ENCODE measurements at regions not wholly inside any gene's neighbourhood (a gene's known extent, or its start where the extent isn't known, plus 50 kb on each side); places are given as distances from the start of the nearest gene placed in this dataset.

- Mint-ChIP-seq H3K36me3 (no peaks in the 10 kb centered on the region), H3K9me3 (no peaks in the 10 kb centered on the region), H3K27me3 (no peaks in the 10 kb centered on the region), H3K4me3 (no peak overlapping the region), H3K4me1 (no peaks in the 10 kb centered on the region), H3K27ac (no peak overlapping the region)
- CTCF ChIA-PET, result interaction anchor here (1.5 kb wide), 1 partner anchor 11 kb away, joined by 4 read pairs; no protein-coding TSS in a partner anchor
- DNase-seq, result no peak
These were observed 246.4 kb upstream of the NT5C1B start for GRCh38 chr2:18835787-18836186.

DNA sequence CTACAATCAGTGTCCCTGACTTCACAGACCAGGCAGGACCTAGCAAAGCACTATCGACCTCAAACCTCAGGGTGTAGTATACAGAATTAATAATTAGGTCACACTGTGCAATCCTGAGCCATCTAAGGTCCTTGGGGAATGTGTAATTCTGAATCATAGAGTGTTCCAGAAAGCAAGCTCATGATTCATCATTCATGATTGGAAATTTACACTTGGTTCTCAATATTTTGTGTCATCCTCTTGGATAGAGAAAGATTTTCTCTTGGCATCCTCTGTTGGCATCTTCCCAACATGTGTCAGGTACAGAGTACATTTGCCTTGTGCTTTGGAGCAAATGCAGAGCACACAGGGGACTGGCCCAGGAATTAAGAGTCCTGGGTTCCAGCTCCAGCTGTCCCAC is 245.0 kb upstream of the NT5C1B start:
- no peak overlapping the region for H3K27ac Mint-ChIP-seq
- no peak for DNase-seq
- no peak overlapping the region for H3K4me3 Mint-ChIP-seq
- no peaks in the 10 kb centered on the region for H3K27me3 Mint-ChIP-seq
- H3K36me3 Mint-ChIP-seq, result no peaks in the 10 kb centered on the region
- no peaks in the 10 kb centered on the region for H3K9me3 Mint-ChIP-seq
- no peaks in the 10 kb centered on the region for H3K4me1 Mint-ChIP-seq
- CTCF ChIA-PET, result no interaction called here

DNA sequence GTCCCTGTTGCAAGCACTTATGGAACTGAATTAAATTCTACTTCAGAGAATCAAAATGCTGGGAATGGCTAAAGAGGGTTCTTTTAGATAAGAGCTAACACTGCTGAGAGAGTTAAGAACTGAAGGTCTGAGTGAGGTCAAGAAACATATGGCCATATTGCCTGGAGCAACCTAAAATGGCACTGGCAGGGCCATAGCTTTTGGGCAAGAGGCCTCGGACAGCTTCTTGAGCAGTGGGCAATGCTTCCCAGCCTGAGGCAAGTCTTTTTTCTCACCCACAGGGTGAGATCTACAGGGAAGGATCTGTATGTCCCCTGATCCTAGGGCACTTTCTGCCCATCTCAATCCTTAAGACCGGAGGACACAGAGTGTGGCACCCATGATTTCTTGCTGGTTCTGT is 244.6 kb upstream of the NT5C1B start:
- Mint-ChIP-seq H3K36me3 (no peaks in the 10 kb centered on the region), H3K4me1 (no peaks in the 10 kb centered on the region), H3K4me3 (no peak overlapping the region), H3K27ac (no peak overlapping the region), H3K9me3 (no peaks in the 10 kb centered on the region), H3K27me3 (no peaks in the 10 kb centered on the region)
- no peak for DNase-seq
- CTCF ChIA-PET, result no interaction called here

GRCh38 chr2:18831916-18832510 is 242.6 kb upstream of the NT5C1B start:
- no peaks in the 10 kb centered on the region for H3K4me1 Mint-ChIP-seq
- no peak overlapping the region for H3K4me3 Mint-ChIP-seq
- CTCF ChIA-PET, result no interaction called here
- DNase-seq, result no peak
- no peaks in the 10 kb centered on the region for H3K9me3 Mint-ChIP-seq
- H3K27me3 Mint-ChIP-seq, result no peaks in the 10 kb centered on the region
- no peak overlapping the region for H3K27ac Mint-ChIP-seq
- H3K36me3 Mint-ChIP-seq, result no peaks in the 10 kb centered on the region

GRCh38 chr2:18830962-18831361 is 241.6 kb upstream of the NT5C1B start:
- no peaks in the 10 kb centered on the region for H3K4me1 Mint-ChIP-seq
- no peaks in the 10 kb centered on the region for H3K36me3 Mint-ChIP-seq
- no peaks in the 10 kb centered on the region for H3K27me3 Mint-ChIP-seq
- no peaks in the 10 kb centered on the region for H3K9me3 Mint-ChIP-seq
- DNase-seq, result no peak
- H3K27ac Mint-ChIP-seq, result no peak overlapping the region
- CTCF ChIA-PET, result no interaction called here
- H3K4me3 Mint-ChIP-seq, result no peak overlapping the region

DNA sequence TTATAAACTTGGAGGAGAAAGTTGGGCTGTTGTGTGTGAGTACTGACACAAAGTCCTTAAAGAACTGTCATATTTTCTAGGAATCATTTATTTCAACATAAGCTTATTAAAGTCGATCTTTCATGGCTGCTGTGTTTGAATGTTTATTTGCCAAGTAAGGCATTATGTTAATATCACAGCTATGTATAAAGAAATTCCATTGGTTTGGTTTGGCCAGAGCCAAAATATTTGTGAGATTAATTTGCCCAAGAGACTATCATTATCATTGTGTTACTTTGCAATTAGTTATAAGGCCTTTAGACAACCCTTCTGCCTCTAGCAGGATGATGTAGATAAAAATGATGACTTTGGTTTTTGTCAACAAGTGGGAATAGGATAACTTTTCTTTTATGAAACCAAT is 240.6 kb upstream of the NT5C1B start:
- Mint-ChIP-seq H3K27me3 (no peaks in the 10 kb centered on the region), H3K36me3 (no peaks in the 10 kb centered on the region), H3K27ac (no peak overlapping the region), H3K4me1 (no peaks in the 10 kb centered on the region), H3K4me3 (no peak overlapping the region), H3K9me3 (no peaks in the 10 kb centered on the region)
- no peak for DNase-seq
- CTCF ChIA-PET, result no interaction called here

DNA sequence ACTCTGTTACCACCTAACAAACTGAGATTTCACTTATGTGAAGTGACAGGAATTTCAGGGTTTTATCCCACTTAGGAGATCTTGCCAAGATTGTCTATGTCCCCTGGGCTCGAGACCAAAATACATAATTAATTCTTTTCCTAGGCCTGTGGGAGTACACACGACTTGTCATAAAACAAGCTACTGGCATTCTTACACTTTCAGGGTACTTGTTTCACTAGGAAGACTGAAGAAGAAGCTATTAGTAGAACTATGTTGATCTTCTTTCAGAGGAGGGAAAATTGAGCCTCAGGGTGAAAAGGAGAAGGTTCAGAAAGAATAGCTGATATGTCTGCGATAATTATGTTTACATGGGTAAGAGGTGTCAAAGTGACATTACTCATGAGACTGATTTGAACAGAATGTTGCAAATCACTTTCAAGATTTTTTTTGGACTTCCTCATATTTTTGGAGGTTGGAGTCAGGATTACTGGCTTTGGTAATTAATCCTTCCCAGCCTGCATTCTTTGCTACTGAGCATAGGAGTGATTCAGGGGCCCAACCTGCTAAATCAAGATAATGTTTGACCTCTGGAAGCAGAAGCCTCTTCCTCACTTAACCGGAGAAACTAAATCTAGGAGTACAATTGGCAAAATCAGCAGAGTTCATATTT is 240.0 kb upstream of the NT5C1B start:
- Mint-ChIP-seq H3K4me1 (no peaks in the 10 kb centered on the region), H3K4me3 (no peak overlapping the region), H3K27me3 (no peaks in the 10 kb centered on the region), H3K27ac (no peak overlapping the region), H3K36me3 (no peaks in the 10 kb centered on the region), H3K9me3 (no peaks in the 10 kb centered on the region)
- no peak for DNase-seq
- CTCF ChIA-PET, result no interaction called here

GRCh38 chr2:18828296-18828695 is 238.9 kb upstream of the NT5C1B start:
- Mint-ChIP-seq H3K4me3 (no peak overlapping the region), H3K36me3 (no peaks in the 10 kb centered on the region)

DNA sequence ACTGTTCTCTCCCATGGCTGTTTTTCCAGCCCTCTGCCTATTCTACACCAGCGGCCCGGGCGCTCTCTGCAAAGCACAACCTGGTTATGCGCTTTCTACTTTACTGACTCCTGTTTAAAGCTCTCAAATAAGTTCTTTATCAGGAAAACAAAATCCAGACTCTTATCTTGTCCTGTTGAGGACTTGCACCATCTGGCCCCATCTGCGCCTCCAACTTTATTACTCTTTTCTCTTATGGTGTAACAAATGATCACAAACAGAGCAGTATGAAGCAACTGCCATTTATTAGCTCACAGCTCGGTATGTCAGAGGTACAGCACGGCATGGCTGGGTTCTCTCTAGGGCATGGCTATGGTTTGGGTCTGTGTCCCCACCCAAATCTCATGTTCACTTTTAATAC is 236.5 kb upstream of the NT5C1B start:
- H3K27ac Mint-ChIP-seq, result no peak overlapping the region
- H3K27me3 Mint-ChIP-seq, result no peaks in the 10 kb centered on the region
- DNase-seq, result no peak
- H3K9me3 Mint-ChIP-seq, result no peaks in the 10 kb centered on the region
- H3K4me3 Mint-ChIP-seq, result no peak overlapping the region
- CTCF ChIA-PET, result no interaction called here
- no peaks in the 10 kb centered on the region for H3K36me3 Mint-ChIP-seq
- no peaks in the 10 kb centered on the region for H3K4me1 Mint-ChIP-seq

More at GRCh38 chr2:18828296-18828695, 238.9 kb upstream of the NT5C1B start:
- no peak for DNase-seq
- H3K9me3 Mint-ChIP-seq, result no peaks in the 10 kb centered on the region
- H3K27ac Mint-ChIP-seq, result no peak overlapping the region
- no peaks in the 10 kb centered on the region for H3K27me3 Mint-ChIP-seq
- CTCF ChIA-PET, result interaction anchor here (0.7 kb wide), 1 partner anchor 13 kb away, joined by 3 read pairs; no protein-coding TSS in a partner anchor
- H3K4me1 Mint-ChIP-seq, result no peaks in the 10 kb centered on the region

DNA sequence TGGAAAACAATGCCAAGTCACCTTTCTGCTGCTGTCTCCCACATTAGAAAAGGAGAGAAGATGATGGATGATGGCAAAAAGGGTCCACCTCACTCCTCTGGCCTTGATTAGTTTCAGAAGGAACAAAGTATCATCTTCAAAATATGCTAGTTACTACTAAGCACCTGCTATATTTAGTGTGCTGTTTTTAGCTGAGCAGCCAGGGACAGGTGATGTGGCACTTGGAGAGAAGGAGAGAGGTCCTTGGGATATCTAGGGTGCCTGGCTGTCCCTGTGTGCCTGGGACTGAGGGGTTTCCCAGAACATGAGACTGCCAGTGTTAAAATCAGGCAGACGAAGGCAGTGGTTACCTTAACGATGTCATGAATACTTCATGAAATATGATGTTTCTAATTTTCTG is 235.5 kb upstream of the NT5C1B start:
- Mint-ChIP-seq H3K27me3 (no peaks in the 10 kb centered on the region), H3K4me3 (no peak overlapping the region), H3K27ac (no peak overlapping the region), H3K9me3 (no peaks in the 10 kb centered on the region), H3K36me3 (no peaks in the 10 kb centered on the region), H3K4me1 (no peaks in the 10 kb centered on the region)
- DNase-seq, result no peak
- CTCF ChIA-PET, result interaction anchor here (1.0 kb wide), 1 partner anchor 11 kb away, joined by 4 read pairs; no protein-coding TSS in a partner anchor

DNA sequence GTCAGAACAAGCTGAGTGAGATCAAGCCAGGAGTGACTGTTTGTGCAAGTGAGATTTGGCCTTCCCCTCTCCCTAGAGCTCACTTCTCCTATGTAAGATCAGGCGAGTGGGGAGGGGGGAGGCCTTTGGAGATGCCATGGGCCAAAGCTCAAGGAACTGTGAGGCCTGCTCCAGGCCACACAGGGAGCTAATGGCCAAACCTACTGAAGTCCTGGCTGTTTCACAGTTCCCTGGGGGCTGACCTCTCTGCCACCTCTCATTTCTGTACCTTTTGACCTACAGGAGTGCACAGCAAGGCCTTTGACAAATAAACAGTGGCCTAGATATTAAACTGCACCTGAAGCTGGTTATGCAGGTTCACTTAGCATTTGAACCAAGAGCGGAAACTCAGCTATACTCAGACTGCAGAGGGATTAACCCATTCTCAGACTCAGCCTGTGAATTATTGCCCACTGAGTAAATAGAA is 235.0 kb upstream of the NT5C1B start:
- Mint-ChIP-seq H3K36me3 (no peaks in the 10 kb centered on the region), H3K4me3 (no peak overlapping the region), H3K9me3 (no peaks in the 10 kb centered on the region), H3K27ac (no peak overlapping the region), H3K27me3 (no peaks in the 10 kb centered on the region), H3K4me1 (no peaks in the 10 kb centered on the region)
- CTCF ChIA-PET, result interaction anchor here (1.0 kb wide), 1 partner anchor 12 kb away, joined by 4 read pairs; no protein-coding TSS in a partner anchor
- no peak for DNase-seq

DNA sequence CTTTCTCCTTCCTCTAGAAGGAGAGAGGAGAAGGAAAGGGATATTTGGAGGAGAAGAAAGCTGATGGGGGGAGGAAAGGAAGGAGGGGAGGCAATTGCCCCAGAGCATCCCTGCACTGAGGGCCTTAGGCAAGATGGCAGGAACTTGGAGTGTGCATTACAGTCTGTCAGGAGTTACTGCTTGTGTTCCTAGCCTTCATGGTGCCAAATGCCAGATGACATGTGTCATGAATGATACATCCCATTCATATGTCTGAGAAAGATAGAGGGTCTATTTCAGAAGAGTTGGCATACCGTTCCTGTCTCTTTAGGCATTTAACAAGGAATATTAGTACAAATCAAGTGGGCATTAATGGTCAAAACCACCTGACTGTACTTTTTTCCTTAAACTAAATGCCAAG is 232.1 kb upstream of the NT5C1B start:
- DNase-seq, result no peak
- no peaks in the 10 kb centered on the region for H3K36me3 Mint-ChIP-seq
- H3K27ac Mint-ChIP-seq, result no peak overlapping the region
- H3K4me3 Mint-ChIP-seq, result no peak overlapping the region
- H3K9me3 Mint-ChIP-seq, result no peaks in the 10 kb centered on the region
- no peaks in the 10 kb centered on the region for H3K4me1 Mint-ChIP-seq
- CTCF ChIA-PET, result no interaction called here
- no peaks in the 10 kb centered on the region for H3K27me3 Mint-ChIP-seq

- Mint-ChIP-seq H3K27ac (no peak overlapping the region), H3K4me1 (no peaks in the 10 kb centered on the region), H3K4me3 (no peak overlapping the region), H3K36me3 (no peaks in the 10 kb centered on the region), H3K9me3 (no peaks in the 10 kb centered on the region), H3K27me3 (no peaks in the 10 kb centered on the region)
- DNase-seq, result no peak
- CTCF ChIA-PET, result no interaction called here
These were observed 231.6 kb upstream of the NT5C1B start for GRCh38 chr2:18820966-18821365.

DNA sequence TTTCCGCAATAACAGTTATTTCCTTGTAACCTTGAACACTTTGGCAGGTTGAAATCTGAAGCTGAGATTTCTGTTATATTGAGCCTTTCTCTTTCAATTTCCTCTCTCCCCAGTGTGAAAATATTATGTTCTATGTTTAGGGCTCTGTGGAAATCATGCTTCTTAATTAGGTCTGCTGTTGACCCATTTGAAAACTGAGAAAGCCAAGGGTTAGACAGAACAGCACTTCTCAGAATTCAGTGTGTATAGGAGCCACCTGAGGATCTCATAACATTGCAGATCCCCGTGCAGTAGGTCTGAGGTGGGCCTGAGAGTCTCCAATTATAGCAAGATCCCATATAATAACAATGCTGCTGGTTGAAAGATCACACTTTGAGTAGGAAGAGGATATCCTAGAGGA is 230.2 kb upstream of the NT5C1B start:
- Mint-ChIP-seq H3K4me1 (no peaks in the 10 kb centered on the region), H3K36me3 (no peaks in the 10 kb centered on the region), H3K27ac (no peak overlapping the region), H3K27me3 (no peaks in the 10 kb centered on the region), H3K4me3 (no peak overlapping the region), H3K9me3 (no peaks in the 10 kb centered on the region)
- no peak for DNase-seq
- CTCF ChIA-PET, result no interaction called here

GRCh38 chr2:18814387-18814786 is 225.0 kb upstream of the NT5C1B start:
- Mint-ChIP-seq H3K27ac (no peak overlapping the region), H3K4me1 (no peaks in the 10 kb centered on the region), H3K36me3 (no peaks in the 10 kb centered on the region), H3K9me3 (no peaks in the 10 kb centered on the region), H3K4me3 (no peak overlapping the region), H3K27me3 (no peaks in the 10 kb centered on the region)
- no peak for DNase-seq
- CTCF ChIA-PET, result no interaction called here
